ENCODE measurements at regions not wholly inside any gene's neighbourhood (a gene's known extent, or its start where the extent isn't known, plus 50 kb on each side); places are given as distances from the start of the nearest gene placed in this dataset.

GRCh38 chr3:163614886-163615285, 1463.4 kb downstream of the SI start:
- H3K4me3 ChIP-seq (ENCODE audit: low read length): no peak overlapping the region
- DNase-seq (ENCODE audit: low read depth): no peak
- no peak for TF ChIP-seq CTCF (conservative IDR thresholded peaks at IDR 0.05; ENCODE audit: low read length)

- no peak overlapping the region for H3K4me3 ChIP-seq (ENCODE audit: low read length)
- DNase-seq (ENCODE audit: low read depth): no peak
- no peak for TF ChIP-seq CTCF (conservative IDR thresholded peaks at IDR 0.05; ENCODE audit: low read length)
Observed at GRCh38 chr3:163605915-163606314, 1472.4 kb downstream of the SI start.

- TF ChIP-seq CTCF (conservative IDR thresholded peaks at IDR 0.05; ENCODE audit: low read length): no peak
- H3K4me3 ChIP-seq (ENCODE audit: low read length): no peak overlapping the region
- no peak for DNase-seq (ENCODE audit: low read depth)
Observed at GRCh38 chr3:163601426-163601825, 1476.9 kb downstream of the SI start.

DNA sequence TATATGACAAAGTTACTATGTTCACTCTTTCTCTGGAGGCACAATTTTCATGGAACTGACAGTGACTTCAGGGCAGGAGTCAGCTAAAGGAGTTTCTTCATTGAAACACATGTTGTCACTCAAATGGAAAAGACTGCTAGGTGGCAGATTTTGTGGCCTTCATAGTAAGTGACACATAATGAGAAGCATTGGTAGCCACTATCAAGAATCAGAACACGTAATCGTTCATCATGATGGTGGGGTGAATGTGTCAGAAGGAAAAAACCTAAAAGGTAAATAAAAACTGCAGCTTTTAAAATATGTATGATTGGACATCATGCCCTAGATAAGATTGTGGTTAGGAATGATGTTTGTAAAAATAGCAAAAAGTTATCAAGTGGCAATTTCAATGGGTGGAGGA, 1491.0 kb downstream of the SI start:
- DNase-seq (ENCODE audit: low read depth): no peak
- H3K4me3 ChIP-seq (ENCODE audit: low read length): no peak overlapping the region
- no peak for TF ChIP-seq CTCF (conservative IDR thresholded peaks at IDR 0.05; ENCODE audit: low read length)

GRCh38 chr3:163582967-163583366, 1495.3 kb downstream of the SI start:
- no peak for DNase-seq (ENCODE audit: low read depth)
- no peak overlapping the region for H3K4me3 ChIP-seq (ENCODE audit: low read length)
- TF ChIP-seq CTCF (conservative IDR thresholded peaks at IDR 0.05; ENCODE audit: low read length): no peak

DNA sequence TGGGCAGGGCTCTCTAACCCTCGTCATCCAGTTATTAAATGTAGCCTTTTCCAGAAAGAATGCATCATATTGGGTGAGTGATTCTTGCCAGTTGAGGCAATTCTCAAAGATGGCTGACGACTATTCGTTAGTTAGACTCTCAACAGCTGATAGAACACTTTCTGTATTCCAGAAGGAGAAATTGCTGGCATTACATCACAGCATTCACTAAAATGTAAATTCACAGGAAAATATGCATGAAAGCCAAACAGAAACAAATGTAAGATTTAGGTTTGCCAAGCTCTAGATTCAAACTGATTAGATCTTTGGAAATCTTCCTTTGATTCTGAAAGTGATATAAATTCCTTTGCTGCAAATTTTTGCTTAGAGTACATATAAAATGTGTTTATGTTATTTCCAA, 1501.0 kb downstream of the SI start:
- H3K4me3 ChIP-seq (ENCODE audit: low read length): no peak overlapping the region
- no peak for DNase-seq (ENCODE audit: low read depth)
- no peak for TF ChIP-seq CTCF (conservative IDR thresholded peaks at IDR 0.05; ENCODE audit: low read length)

DNA sequence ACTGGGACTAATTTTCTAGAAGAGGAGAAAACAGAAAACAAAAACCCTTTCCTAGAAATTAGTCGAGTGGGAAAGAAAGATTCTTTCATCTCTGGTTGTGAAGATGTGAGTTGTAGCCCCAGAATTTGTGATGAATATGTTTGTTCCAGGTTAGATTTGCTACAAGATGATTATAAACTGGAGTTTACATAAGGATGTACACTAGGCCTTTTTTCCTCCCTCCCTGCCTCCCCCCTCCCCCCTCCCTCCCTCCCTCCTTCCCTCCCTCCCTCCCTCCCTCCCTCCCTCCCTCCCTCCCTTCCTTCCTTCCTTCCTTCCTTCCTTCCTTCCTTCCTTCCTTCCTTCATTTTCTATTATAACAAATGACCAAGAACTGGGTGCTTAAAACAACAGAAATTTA, 1502.0 kb downstream of the SI start:
- no peak overlapping the region for H3K4me3 ChIP-seq (ENCODE audit: low read length)
- TF ChIP-seq CTCF (conservative IDR thresholded peaks at IDR 0.05; ENCODE audit: low read length): no peak
- DNase-seq (ENCODE audit: low read depth): no peak
